ENCODE measurements at regions not wholly inside any gene's neighbourhood (a gene's known extent, or its start where the extent isn't known, plus 50 kb on each side); places are given as distances from the start of the nearest gene placed in this dataset.

- DNase-seq (ENCODE audit: low spot score): no peak
- Mint-ChIP-seq H3K4me3 (ENCODE audit: unreplicated experiment) (no peak overlapping the region), H3K36me3 (ENCODE audit: low read depth, unreplicated experiment) (no peaks in the 10 kb centered on the region), H3K9me3 (ENCODE audit: unreplicated experiment) (no peaks in the 10 kb centered on the region), H3K4me1 (ENCODE audit: unreplicated experiment) (no peaks in the 10 kb centered on the region), H3K27ac (ENCODE audit: unreplicated experiment) (no peak overlapping the region), H3K27me3 (ENCODE audit: unreplicated experiment) (peaks cover 1% of the 10 kb centered on the region)
- no peak for TF ChIP-seq CTCF (IDR thresholded peaks at IDR 0.05; ENCODE audit: unreplicated experiment)
Observed at GRCh38 chr2:217215877-217216276, 356.0 kb upstream of the TNP1 start.

- no peaks in the 10 kb centered on the region for H3K27me3 Mint-ChIP-seq (ENCODE audit: unreplicated experiment)
- peaks cover 9% of the 10 kb centered on the region for H3K4me1 Mint-ChIP-seq (ENCODE audit: unreplicated experiment)
- no peak for TF ChIP-seq CTCF (IDR thresholded peaks at IDR 0.05; ENCODE audit: unreplicated experiment)
- no peak for DNase-seq (ENCODE audit: low spot score)
- no peaks in the 10 kb centered on the region for H3K9me3 Mint-ChIP-seq (ENCODE audit: unreplicated experiment)
- peaks cover 3% of the 10 kb centered on the region for H3K36me3 Mint-ChIP-seq (ENCODE audit: low read depth, unreplicated experiment)
- no peak overlapping the region for H3K27ac Mint-ChIP-seq (ENCODE audit: unreplicated experiment)
- H3K4me3 Mint-ChIP-seq (ENCODE audit: unreplicated experiment): no peak overlapping the region
Observed at GRCh38 chr2:217208867-217209266, 349.0 kb upstream of the TNP1 start.

- TF ChIP-seq CTCF (IDR thresholded peaks at IDR 0.05; ENCODE audit: unreplicated experiment): no peak
- peaks cover 3% of the 10 kb centered on the region for H3K36me3 Mint-ChIP-seq (ENCODE audit: low read depth, unreplicated experiment)
- H3K4me3 Mint-ChIP-seq (ENCODE audit: unreplicated experiment): no peak overlapping the region
- no peak for DNase-seq (ENCODE audit: low spot score)
- no peaks in the 10 kb centered on the region for H3K27me3 Mint-ChIP-seq (ENCODE audit: unreplicated experiment)
- peaks cover 9% of the 10 kb centered on the region for H3K4me1 Mint-ChIP-seq (ENCODE audit: unreplicated experiment)
- H3K27ac Mint-ChIP-seq (ENCODE audit: unreplicated experiment): no peak overlapping the region
- no peaks in the 10 kb centered on the region for H3K9me3 Mint-ChIP-seq (ENCODE audit: unreplicated experiment)
Observed at GRCh38 chr2:217207699-217208010, 347.8 kb upstream of the TNP1 start.

GRCh38 chr2:217206907-217207698, 347.2 kb upstream of the TNP1 start:
- no peaks in the 10 kb centered on the region for H3K27me3 Mint-ChIP-seq (ENCODE audit: unreplicated experiment)
- no peak overlapping the region for H3K4me3 Mint-ChIP-seq (ENCODE audit: unreplicated experiment)
- H3K36me3 Mint-ChIP-seq (ENCODE audit: low read depth, unreplicated experiment): peaks cover 3% of the 10 kb centered on the region
- H3K27ac Mint-ChIP-seq (ENCODE audit: unreplicated experiment): no peak overlapping the region
- peaks cover 9% of the 10 kb centered on the region for H3K4me1 Mint-ChIP-seq (ENCODE audit: unreplicated experiment)
- no peak for TF ChIP-seq CTCF (IDR thresholded peaks at IDR 0.05; ENCODE audit: unreplicated experiment)
- no peaks in the 10 kb centered on the region for H3K9me3 Mint-ChIP-seq (ENCODE audit: unreplicated experiment)
- no peak for DNase-seq (ENCODE audit: low spot score)

DNA sequence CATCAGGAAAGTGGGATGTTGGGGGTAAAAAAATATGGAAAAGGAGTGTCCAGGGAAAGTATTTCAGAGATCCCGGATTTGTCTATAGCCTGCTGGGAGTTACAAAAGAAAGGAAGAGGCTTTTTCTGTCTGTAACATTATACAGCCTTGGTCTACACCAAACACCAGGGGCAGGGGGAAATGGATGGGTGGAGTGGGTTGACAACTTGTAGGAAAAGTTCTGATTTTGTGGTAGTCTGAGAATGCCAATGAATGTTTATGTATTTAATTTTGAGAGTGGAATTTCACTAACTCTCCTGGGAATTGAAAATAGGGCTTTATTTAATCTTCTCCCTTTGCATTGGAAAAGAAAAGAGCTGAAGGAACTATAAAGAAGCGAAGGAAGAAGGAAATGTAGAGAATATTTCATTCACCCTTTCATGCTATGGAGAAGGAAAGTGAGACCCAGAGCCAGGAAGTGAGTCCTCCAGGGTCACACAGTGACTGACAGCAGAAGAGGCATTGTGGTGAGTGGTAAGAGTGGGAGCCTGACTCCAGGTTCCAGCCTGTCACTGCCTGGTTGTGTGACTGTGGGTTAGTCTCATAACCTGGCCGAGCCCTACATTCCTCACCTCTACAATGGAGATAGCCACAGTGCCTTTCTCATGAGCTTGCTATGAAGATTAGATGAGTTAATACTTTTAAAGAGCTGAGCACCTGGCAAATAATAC, 346.3 kb upstream of the TNP1 start:
- Mint-ChIP-seq H3K27ac (ENCODE audit: unreplicated experiment) (no peak overlapping the region), H3K4me1 (ENCODE audit: unreplicated experiment) (peaks cover 9% of the 10 kb centered on the region)

More for the DNA sequence above, 346.3 kb upstream of the TNP1 start:
- Mint-ChIP-seq H3K9me3 (ENCODE audit: unreplicated experiment) (no peaks in the 10 kb centered on the region), H3K4me3 (ENCODE audit: unreplicated experiment) (no peak overlapping the region), H3K27me3 (ENCODE audit: unreplicated experiment) (no peaks in the 10 kb centered on the region), H3K36me3 (ENCODE audit: low read depth, unreplicated experiment) (peaks cover 3% of the 10 kb centered on the region)
- no peak for TF ChIP-seq CTCF (IDR thresholded peaks at IDR 0.05; ENCODE audit: unreplicated experiment)
- DNase-seq (ENCODE audit: low spot score): no peak
